HG02798 (cell line): ENCODE measurements at regions not wholly inside any gene's neighbourhood (a gene's known extent, or its start where the extent isn't known, plus 50 kb on each side); places are given as distances from the start of the nearest gene placed in this dataset.

Source experiments
- ATAC-seq: cut with Tn5 transposase; IDR thresholded peaks from one replicate; pipeline ENCODE4 v1.9.1; 2021; ENCODE audit warnings: mild to moderate bottlenecking; ENCODE audit not compliant: unreplicated experiment, poor library complexity

DNA sequence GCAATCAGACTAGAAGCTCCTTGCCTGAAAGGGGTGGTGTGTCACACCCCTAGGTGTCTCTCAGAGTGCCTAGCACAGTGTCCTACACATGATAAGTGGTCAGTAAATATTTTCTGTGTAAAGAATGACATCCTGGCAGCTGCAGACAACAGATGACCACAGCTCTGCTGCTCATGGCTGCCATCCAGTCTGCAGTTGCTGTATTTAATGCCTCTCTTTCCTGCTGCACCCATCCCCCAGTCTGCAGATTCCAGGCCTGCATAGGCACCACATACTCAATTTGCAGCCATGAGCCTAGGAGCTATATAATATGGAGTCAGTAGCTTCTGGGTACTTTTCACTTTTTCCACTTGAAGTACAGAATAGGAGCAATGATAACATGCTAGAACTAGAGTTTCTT is 94.9 kb upstream of the NR4A3 start:
- no peak for ATAC-seq

DNA sequence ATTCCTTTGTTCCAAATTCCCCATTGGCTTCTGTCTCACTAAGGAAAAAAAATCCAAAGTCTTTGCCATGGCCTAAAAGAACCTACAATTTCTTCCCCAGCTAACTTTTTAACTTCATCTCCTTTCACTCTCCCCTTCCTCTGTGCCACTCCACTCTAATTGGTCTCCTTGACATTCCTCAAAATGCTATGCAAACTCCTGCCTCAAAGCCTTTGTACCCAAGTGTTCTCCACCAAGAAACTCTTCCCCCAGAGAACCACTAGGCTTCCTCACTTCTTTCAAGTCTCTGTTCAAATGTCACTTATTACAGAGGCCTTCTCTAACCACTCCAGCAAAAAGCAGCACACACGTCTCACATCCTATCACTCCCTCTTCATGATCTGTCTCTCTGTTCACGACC is 91.6 kb upstream of the NR4A3 start:
- no peak for ATAC-seq

DNA sequence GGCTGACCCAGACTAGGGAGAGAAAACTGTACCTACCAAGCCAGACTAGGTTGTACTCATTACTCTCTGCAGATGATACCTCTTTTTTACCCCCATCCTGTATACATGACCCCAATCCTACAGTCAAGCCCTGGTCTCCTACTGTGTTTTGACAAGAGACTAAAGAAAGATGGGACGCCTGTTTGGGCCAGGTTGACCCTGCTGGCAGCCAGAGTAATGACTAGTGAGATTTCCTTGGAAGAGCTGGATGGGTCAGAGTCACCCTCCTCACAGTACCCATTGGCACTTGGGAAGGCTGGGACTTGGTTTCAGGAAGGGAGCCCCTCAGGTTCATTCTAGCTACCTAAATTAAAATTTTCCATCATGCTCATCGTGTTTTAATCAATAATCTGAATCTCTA is 89.7 kb upstream of the NR4A3 start:
- no peak for ATAC-seq

DNA sequence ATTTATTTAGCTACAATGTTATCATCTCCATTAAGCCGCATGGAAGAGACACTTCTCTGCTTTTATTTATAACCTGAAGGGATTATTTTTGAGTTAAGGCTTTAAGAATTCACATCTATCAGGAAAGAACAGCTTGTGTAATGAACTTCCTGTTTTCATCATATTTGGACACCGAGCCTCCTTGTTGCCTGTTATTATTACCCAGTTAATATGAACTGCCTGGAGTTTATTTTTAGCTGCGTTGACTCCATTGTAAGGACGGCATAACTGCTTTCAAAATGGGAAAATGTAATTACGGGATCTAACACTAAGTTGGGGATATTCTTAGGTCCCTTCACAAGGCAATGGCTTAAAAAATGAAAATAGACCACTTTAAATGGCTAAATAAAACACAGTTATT is 89.0 kb upstream of the NR4A3 start:
- ATAC-seq, result no peak

DNA sequence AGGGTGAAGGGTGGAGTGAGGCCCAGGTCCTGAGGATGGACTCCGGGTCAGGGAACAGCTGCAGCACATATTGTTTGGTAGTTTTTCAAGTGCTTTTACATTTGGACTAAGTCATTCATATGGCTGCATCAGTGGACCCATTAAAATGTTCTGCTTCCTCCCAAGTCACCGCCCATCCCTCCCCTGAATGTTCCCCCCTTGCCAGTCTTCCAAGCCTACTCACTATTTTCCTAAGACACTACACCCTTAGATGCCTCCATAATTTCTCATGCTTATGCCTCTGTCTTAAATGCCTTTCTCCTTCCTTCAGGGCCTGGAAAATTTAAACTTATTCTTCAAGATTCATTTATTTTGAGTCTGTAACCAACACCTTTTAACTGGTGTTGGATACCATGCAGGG is 86.6 kb upstream of the NR4A3 start:
- ATAC-seq, result no peak

DNA sequence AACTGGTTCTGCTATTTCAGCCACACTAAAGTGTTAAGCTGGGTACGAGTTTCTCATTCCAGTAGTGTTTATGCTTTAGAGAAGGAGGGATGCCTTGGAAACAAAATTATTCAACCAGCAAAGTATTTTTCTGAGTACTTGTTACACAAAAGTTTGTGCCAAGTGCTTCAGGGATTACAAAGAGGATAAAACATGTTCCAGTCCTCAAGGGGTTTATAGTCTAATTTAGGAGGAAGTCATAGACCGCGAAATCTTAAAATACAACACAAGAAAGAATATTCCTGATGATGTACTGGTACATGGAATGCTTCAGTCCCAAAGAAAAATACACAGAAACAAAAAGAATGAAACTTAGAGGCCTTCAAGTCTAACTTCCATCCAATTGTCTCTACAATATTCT is 85.4 kb upstream of the NR4A3 start:
- ATAC-seq, result no peak

DNA sequence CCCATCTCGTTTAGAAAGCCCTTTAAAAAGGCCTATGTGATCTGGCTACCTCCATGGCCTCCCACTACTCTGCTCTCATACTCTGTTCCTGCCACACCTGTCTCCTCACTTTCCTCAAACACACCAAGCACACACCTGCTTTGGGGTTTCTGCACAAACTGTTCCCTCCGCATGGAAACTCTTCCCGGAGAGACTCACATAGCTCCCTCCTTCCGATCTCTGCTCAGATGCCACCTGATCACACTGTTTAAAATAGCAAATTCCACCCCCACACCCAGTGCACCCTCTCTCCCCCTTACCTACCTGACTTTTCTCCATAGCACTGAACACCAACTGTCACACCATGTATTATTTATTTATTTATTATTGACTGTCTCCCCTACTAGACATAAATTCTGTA is 84.0 kb upstream of the NR4A3 start:
- ATAC-seq, result no peak

DNA sequence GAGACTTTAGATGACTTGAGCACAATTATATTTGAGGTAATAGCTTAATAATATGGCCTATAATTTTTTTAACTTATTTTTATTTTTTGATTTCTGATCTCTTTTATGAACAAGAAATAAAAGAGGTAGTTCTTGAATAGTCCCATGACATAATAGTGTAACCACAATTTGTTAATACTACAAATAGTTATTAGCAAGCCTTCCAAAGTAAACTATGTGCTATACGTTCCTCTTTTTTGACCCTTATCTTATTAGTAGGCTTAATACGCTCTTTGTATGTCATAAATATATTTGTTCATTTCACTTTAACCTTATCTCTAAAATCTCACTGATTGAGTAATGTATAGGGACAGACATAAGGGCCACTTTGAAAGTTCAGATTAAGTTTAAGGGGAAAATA is 78.7 kb upstream of the NR4A3 start:
- no peak for ATAC-seq

DNA sequence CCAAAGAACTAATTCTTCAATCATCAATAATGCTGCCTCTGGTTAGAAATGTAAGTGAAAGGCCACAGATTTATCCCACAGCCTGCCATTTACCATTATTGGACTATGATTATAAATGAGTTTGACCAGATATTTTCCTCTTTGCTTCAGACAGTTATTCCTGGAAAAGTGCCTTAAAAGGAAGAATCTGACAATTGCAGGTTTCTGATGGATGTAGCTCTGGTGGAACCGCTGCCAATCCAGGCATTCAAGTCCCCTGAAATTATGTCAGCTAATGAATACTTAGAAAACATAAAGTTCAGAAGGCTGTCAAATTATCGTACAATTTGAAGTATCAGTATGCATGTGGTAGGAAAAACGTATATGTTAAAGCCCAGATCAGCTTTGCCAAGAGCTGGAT is 78.2 kb upstream of the NR4A3 start:
- no peak for ATAC-seq

DNA sequence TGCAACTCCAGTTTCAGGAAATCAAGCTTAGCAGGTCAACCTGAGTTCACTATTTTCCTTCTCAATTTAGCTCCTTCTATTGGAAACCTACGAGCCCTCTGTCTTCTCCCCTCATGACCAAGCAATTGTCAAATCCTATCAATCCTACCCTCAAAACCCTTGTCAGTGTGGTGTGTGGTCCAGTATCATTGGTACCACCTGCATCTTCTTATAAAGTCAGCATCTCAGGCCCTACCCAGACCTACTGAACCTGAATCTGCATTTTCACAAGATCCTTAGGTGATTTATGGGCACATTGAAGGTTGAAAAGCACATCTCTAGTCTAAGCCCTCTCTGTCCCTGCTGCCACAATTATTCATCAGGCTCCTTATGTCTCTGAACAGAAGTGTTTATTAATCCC is 77.6 kb upstream of the NR4A3 start:
- ATAC-seq, result no peak

DNA sequence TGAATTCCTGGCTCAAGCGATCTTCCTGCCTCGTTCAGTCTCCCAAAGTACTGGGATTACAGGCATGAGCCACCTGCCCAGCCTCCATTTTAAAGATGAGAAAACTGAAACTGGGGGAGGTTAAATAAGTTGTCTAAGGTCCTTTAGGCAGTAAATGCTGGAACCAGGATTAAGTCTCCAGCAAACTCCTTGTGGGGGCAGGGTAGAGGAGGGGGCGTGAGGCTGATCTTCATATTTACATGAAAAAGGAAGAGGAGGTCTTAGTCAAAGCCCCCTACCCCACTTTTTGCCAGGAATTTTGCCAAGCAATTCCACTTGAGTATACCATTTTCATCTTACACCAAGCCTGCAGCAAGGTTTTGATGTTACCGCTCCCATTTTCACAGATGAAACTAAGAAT is 76.6 kb upstream of the NR4A3 start:
- ATAC-seq, result no peak

DNA sequence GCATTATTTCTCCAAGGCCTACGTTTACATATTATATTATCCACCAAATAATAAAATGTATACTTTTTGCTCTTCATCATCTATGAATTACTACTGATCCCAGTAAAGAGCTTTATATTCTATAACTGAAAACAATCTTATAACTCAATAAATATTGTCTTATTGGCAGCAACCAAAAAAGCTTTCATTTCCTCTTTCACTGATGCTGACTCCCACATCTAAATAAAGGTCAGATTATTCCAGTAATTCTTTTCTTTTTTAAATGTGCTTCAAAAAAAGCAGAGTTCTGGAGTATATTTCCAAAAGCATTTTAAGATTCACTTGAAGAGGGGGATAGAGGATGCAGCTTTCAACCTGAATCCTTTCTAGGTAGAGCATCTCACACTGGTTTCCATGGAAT is 75.3 kb upstream of the NR4A3 start:
- no peak for ATAC-seq

DNA sequence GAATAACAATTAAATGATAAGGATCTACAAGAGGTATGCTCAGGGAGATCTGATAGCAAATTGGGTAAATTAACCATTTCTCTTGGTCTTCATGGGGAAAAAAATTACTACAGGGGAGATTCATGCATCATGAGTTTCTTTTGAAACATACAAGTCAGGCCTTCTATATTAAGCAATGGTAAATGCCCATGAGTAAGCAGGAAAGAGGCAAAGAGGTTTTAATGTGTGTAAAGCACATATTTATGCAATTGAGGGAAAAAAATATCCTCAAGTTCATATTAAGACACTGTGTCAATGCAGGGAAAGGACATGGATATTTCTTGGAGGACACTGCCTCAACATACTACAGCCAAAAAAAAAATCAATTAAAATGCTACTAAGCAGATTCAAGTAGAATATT is 73.4 kb upstream of the NR4A3 start:
- ATAC-seq, result no peak

DNA sequence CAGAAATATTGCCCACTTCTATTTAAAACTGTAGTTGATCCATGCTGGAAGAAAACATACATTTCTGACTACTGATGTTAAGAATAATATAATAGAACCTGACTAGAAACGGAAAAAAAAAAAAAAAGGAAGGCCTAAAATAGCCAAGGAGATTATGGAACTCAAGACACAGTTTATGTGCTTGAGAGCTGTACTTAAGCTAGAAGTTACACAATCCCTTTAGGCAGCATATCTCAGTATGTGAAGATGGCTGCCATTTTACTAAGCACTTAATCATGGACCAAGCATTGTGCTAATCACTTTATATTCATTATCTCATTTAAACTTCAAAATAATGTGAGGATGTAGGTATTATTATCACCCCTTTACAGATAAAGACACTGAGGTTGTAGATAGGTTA is 73.0 kb upstream of the NR4A3 start:
- no peak for ATAC-seq

DNA sequence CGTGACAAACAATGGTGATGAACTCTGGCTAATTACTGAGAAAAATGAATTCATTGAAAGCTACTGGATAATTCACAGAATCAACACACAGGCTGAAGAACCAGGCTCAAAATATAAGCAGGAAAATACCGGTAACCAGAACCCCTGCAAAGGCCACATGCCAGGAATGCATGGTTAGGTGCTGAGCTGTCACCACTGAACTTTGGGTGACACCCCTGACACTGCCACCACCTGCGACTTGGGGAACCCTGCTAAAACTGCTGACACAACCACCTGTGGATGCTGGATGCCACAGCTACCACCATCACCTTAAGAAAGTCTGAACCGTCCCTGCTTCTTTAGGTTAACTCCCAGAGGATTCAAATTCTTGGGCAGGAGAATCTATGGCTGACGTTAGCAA is 72.0 kb upstream of the NR4A3 start:
- ATAC-seq, result no peak

DNA sequence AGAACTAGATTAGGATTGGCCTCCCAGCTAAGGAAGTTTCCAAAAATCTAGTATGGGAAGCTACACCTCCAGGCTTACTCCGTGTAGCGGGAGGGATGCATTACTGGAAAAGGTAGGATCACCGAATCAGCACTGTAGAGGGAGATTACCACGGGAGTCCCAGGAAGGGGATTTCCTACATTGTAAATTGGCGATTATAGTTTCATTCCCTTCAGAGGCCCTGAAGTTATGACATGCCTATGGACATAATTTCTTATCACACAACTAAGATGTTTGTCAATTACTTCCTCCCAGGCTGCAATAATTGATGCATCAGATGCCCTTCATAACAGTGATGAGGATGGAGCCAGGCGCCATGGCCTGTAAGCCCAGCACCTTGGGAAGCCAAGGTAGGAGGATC is 71.2 kb upstream of the NR4A3 start:
- no peak for ATAC-seq

DNA sequence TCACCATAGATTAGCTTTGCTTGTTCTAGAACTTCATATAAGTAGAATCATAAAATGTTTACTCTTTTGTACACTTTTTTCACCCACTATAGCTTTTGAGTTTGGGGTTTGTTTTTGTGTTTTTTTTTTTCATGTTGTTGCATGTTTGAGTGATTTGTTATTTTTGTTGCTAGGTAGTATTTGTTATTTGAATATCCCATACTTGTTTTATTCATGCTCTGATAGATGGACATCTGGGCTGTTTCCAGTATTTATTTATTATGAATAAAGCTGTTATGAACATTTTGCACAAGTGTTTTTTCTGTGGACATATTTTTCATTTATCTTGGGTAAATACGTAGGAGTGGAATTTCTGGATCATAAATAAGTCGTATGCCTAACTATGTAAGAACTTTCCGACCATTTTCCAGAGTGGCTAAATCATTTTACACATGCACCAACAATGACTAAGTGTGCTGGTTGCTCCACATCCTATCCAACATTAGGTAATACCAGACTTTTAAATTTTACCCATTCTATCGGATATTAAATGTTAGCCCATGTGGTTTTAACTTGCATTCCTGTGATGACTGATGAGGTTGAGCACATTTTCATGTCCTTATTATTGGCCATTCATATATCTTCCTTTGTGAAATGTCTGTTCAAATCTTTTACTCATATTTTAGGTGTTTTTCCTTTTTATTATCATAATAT is 69.1 kb upstream of the NR4A3 start:
- no peak for ATAC-seq

DNA sequence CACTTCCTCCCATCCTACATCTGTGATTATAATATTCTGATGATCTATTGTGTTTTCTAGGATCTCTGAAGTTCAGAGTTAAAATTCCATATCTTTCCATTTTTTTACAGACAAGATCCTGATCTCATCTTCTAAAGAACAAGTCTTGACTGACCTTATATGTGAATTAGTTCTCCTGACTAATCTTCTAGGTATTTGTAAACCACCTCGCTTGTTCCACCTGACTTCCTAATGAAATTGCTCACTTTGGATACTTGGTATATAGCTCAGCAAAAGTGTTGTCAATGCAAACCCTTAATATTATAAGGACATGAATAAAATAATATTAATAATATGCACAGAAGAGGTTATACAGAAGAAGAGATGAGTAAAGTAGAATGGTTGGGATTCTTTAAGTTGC is 68.2 kb upstream of the NR4A3 start:
- ATAC-seq, result no peak

DNA sequence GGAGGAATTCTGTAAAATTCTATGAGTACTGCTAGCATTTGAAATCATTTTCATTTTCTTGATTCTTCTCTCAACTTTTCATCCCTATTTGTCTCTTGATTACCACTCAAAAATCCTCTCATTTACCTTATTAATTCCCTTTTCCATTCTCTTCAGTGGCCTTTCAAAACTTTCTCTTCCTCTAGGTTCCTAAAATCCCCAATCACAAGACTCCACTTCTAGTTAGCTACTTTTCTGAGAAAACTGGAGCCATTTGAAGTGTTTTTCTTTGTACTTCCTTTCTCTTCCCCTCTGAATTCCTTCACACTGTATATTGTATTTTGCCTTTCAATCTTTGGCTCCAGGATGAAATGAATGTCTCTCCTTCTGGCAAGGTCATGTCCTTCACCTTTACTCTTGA is 61.3 kb upstream of the NR4A3 start:
- no peak for ATAC-seq

DNA sequence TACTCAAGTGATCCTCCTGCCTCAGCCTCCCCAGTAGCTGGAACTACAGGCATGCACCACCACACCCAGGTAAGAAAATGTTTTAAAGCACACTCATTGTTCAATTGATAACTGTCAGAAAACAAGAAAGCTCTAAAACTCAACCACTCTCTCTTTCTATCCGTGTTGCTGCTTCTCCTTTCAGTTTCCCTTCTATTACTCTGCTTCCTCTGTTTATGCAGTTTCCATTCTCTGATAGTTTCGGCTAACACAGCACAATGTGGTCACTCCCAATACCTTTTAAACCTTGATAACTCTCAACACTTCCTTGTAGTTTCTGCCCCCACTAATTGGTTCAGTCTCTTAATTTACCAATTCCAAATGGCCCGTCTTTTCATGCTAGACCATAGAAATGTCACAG is 59.2 kb upstream of the NR4A3 start:
- peak; percentile 99 for ATAC-seq
